Left ventricle myocardium inferior (tissue), 1 donor: ENCODE measurements at regions not wholly inside any gene's neighbourhood (a gene's known extent, or its start where the extent isn't known, plus 50 kb on each side); places are given as distances from the start of the nearest gene placed in this dataset.

Source experiments
- DNase-seq: peaks from one replicate; pipeline ENCODE4 v3.0.0-alpha.2; 2020
- H3K27ac ChIP-seq: fragments of 200-600 bp; replicated peaks from 2 replicates; pipeline ENCODE4 v1.8.0; 2021
- H3K27me3 ChIP-seq: fragments of 200-600 bp; 2 replicates; pipeline ENCODE4 v1.8.0; 2021; ENCODE audit warnings: low read depth
- H3K36me3 ChIP-seq: fragments of 200-600 bp; 2 replicates; pipeline ENCODE4 v1.8.0; 2021
- H3K4me1 ChIP-seq: fragments of 200-600 bp; 2 replicates; pipeline ENCODE4 v1.8.0; 2021
- H3K4me3 ChIP-seq: fragments of 200-600 bp; 2 replicates; pipeline ENCODE4 v1.8.0; 2021; ENCODE audit warnings: mild to moderate bottlenecking, moderate library complexity
- H3K9me3 ChIP-seq: fragments of 200-600 bp; replicated peaks from 2 replicates; pipeline ENCODE4 v1.8.0; 2021
- CTCF ChIP-seq: fragments of 200-600 bp; IDR thresholded peaks from 2 replicates; pipeline ENCODE4 v1.8.0; 2021; ENCODE audit warnings: antibody characterized with exemption, mild to moderate bottlenecking, borderline replicate concordance
- intact Hi-C: fragments of 100-400 bp; cut with micrococcal nuclease; formaldehyde crosslinking; loops from one replicate; pipeline ENCODE4 v1.11.0; 2022
- donor health status: DM: no; HTN: yes; CAD: no; lungs with severe emphysema.

GRCh38 chr6:168968228-168968627, 285.4 kb downstream of the THBS2 start:
- no peak for TF ChIP-seq CTCF
- Histone ChIP-seq H3K4me1 (no peaks in the 10 kb centered on the region), H3K27ac (no peak overlapping the region), H3K27me3 (no peaks in the 10 kb centered on the region), H3K36me3 (no peaks in the 10 kb centered on the region), H3K9me3 (peaks cover 9% of the 10 kb centered on the region), H3K4me3 (no peak overlapping the region)
- intact Hi-C loops = no loop called here
- DNase-seq = no peak

- H3K9me3 ChIP-seq = peaks cover 9% of the 10 kb centered on the region
- H3K4me3 ChIP-seq = no peak overlapping the region
- TF ChIP-seq CTCF = no peak
- H3K27me3 ChIP-seq = no peaks in the 10 kb centered on the region
- DNase-seq = no peak
- no peaks in the 10 kb centered on the region for H3K36me3 ChIP-seq
- no peak overlapping the region for H3K27ac ChIP-seq
- H3K4me1 ChIP-seq = no peaks in the 10 kb centered on the region
- intact Hi-C loops = no loop called here
These were observed 286.2 kb downstream of the THBS2 start for GRCh38 chr6:168967281-168967925.

GRCh38 chr6:168964138-168964835, 289.4 kb downstream of the THBS2 start:
- H3K9me3 ChIP-seq = peaks cover 9% of the 10 kb centered on the region
- no peak for TF ChIP-seq CTCF
- H3K27ac ChIP-seq = no peak overlapping the region
- no peak overlapping the region for H3K4me3 ChIP-seq
- intact Hi-C loops = no loop called here
- H3K36me3 ChIP-seq = no peaks in the 10 kb centered on the region
- no peak for DNase-seq
- H3K27me3 ChIP-seq = no peaks in the 10 kb centered on the region
- peaks cover 8% of the 10 kb centered on the region for H3K4me1 ChIP-seq

- peaks cover 8% of the 10 kb centered on the region for H3K4me1 ChIP-seq
- no peak for DNase-seq
- H3K36me3 ChIP-seq = no peaks in the 10 kb centered on the region
- no peaks in the 10 kb centered on the region for H3K27me3 ChIP-seq
- peaks cover 9% of the 10 kb centered on the region for H3K9me3 ChIP-seq
- H3K27ac ChIP-seq = no peak overlapping the region
- H3K4me3 ChIP-seq = no peak overlapping the region
- TF ChIP-seq CTCF = no peak
- intact Hi-C loops = no loop called here
These were observed 290.8 kb downstream of the THBS2 start for GRCh38 chr6:168962886-168963285.

GRCh38 chr6:168961264-168961656, 292.4 kb downstream of the THBS2 start:
- TF ChIP-seq CTCF = no peak
- no peaks in the 10 kb centered on the region for H3K36me3 ChIP-seq
- H3K27ac ChIP-seq = no peak overlapping the region
- no peaks in the 10 kb centered on the region for H3K27me3 ChIP-seq
- no peak overlapping the region for H3K4me3 ChIP-seq
- no peak for DNase-seq
- intact Hi-C loops = no loop called here
- H3K9me3 ChIP-seq = peaks cover 5% of the 10 kb centered on the region
- H3K4me1 ChIP-seq = peaks cover 8% of the 10 kb centered on the region
